ENCODE measurements at regions not wholly inside any gene's neighbourhood (a gene's known extent, or its start where the extent isn't known, plus 50 kb on each side); places are given as distances from the start of the nearest gene placed in this dataset.
A peak's percentile ranks its signal among the peaks of the same experiment; 100 is the strongest.

- Histone ChIP-seq H3K27me3 (no peaks in the 10 kb centered on the region), H3K4me3 (no peak overlapping the region), H3K9me3 (no peaks in the 10 kb centered on the region), H3K27ac (no peak overlapping the region), H3K4me1 (peaks cover 16% of the 10 kb centered on the region), H3K36me3 (replicated peaks in 1 of 2; ENCODE audit: insufficient read depth in 1 of 2, low read depth in 2 of 2) (no peaks in the 10 kb centered on the region)
- DNase-seq (no peak), ATAC-seq (no peak)
- TF ChIP-seq POLR2A (IDR thresholded peaks at IDR 0.05), result no peak
- TF ChIP-seq, protein P1, sequence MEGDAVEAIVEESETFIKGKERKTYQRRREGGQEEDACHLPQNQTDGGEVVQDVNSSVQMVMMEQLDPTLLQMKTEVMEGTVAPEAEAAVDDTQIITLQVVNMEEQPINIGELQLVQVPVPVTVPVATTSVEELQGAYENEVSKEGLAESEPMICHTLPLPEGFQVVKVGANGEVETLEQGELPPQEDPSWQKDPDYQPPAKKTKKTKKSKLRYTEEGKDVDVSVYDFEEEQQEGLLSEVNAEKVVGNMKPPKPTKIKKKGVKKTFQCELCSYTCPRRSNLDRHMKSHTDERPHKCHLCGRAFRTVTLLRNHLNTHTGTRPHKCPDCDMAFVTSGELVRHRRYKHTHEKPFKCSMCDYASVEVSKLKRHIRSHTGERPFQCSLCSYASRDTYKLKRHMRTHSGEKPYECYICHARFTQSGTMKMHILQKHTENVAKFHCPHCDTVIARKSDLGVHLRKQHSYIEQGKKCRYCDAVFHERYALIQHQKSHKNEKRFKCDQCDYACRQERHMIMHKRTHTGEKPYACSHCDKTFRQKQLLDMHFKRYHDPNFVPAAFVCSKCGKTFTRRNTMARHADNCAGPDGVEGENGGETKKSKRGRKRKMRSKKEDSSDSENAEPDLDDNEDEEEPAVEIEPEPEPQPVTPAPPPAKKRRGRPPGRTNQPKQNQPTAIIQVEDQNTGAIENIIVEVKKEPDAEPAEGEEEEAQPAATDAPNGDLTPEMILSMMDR (IDR thresholded peaks at IDR 0.05), result no peak
- WGBS, 2 donors, result 91 to 97% methylated on average over 12 of the region's 12 CpGs
- intact Hi-C loops (cut with DNase I), result no loop called here
Observed at GRCh38 chr16:85466989-85467388, 146.1 kb upstream of the GSE1 start.

GRCh38 chr16:85469929-85470590, 143.1 kb upstream of the GSE1 start:
- Histone ChIP-seq H3K36me3 (replicated peaks in 1 of 2; ENCODE audit: insufficient read depth in 1 of 2, low read depth in 2 of 2) (no peaks in the 10 kb centered on the region), H3K4me3 (no peak overlapping the region), H3K4me1 (peaks cover 10% of the 10 kb centered on the region), H3K27ac (no peak overlapping the region), H3K27me3 (no peaks in the 10 kb centered on the region), H3K9me3 (no peaks in the 10 kb centered on the region)
- WGBS, 2 donors, result 80 to 89% methylated on average over 2 to 17 of the region's 20 CpGs
- DNase-seq (no peak), ATAC-seq (no peak)
- intact Hi-C loops (cut with DNase I), result no loop called here
- no peak for TF ChIP-seq POLR2A (IDR thresholded peaks at IDR 0.05)

DNA sequence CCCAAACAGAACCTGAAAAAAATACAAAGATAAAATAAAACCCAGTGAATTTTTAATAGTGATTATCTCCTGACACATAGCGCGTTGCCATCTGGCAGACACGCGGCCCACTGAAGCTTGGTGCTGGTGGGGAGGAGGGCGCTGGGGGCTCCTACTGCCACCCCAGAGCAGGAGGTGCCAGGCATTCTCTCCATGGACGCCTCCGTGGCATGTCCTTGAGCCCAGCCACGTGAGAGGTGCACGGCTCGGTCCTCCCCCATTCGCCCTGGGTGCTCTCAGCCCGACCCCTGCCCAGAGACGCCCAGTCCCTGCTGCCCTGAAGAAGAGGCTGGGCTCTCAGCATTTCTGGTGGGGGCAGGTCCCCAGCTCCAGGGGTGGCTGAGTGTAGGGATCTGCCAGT, 142.2 kb upstream of the GSE1 start:
- Histone ChIP-seq H3K27ac (no peak overlapping the region), H3K4me1 (peaks cover 10% of the 10 kb centered on the region), H3K36me3 (replicated peaks in 1 of 2; ENCODE audit: insufficient read depth in 1 of 2, low read depth in 2 of 2) (no peaks in the 10 kb centered on the region), H3K4me3 (no peak overlapping the region), H3K27me3 (no peaks in the 10 kb centered on the region), H3K9me3 (no peaks in the 10 kb centered on the region)
- no peak for TF ChIP-seq POLR2A (IDR thresholded peaks at IDR 0.05)
- TF ChIP-seq, protein P1 (IDR thresholded peaks at IDR 0.05), result no peak
- intact Hi-C loops (cut with DNase I), result no loop called here
- DNase-seq (peak in 1 of 4 donors; percentile 35), ATAC-seq (no peak)
- 64 to 89% methylated on average over 7 to 13 of the region's 13 CpGs for WGBS, 2 donors

GRCh38 chr16:85471469-85472431, 141.4 kb upstream of the GSE1 start:
- H3K27me3 ChIP-seq, result no peaks in the 10 kb centered on the region
- H3K36me3 ChIP-seq (replicated peaks in 1 of 2; ENCODE audit: insufficient read depth in 1 of 2, low read depth in 2 of 2), result no peaks in the 10 kb centered on the region
- DNase-seq, result peak in 3 of 4 donors; percentile 54 to 77 (median 71)
- TF ChIP-seq, protein P1 (IDR thresholded peaks at IDR 0.05), result peak in 4 of 7 experiments; percentile 9 to 36 (median 28)
- no peak for TF ChIP-seq POLR2A (IDR thresholded peaks at IDR 0.05)
- 66 to 69% methylated on average over 15 of the region's 15 CpGs for WGBS, 2 donors
- no peaks in the 10 kb centered on the region for H3K9me3 ChIP-seq
- H3K27ac ChIP-seq, result peak overlapping the region in 2 of 4 donors; percentile 37 to 40
- intact Hi-C loops (cut with DNase I), result no loop called here
- ATAC-seq, result peak; percentile 55
- no peak overlapping the region for H3K4me3 ChIP-seq
- H3K4me1 ChIP-seq, result peaks cover 10% of the 10 kb centered on the region

DNA sequence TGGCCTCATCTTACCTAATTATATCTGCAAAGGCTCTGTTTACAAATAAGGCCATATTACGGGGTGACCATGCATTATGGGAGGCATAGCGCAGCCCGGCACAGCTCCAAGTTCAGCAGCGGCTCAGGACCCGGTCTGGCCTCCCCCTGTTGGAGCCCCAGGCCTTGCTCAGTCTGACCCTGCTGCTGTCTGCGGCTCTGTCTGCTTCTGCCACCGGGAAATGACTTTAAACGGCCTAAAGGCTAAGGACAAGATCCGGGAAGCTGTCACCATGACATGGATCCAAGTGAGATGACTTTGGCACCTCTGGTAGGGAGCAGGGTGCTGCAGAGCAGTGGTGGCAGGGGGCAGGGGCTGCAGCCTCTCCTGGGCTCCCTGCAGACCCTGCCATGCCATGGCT, 140.6 kb upstream of the GSE1 start:
- intact Hi-C loops (cut with DNase I), result no loop called here
- DNase-seq (no peak), ATAC-seq (no peak)
- no peaks in the 10 kb centered on the region for H3K36me3 ChIP-seq (replicated peaks in 1 of 2; ENCODE audit: insufficient read depth in 1 of 2, low read depth in 2 of 2)
- WGBS, 2 donors, result 81 to 88% methylated on average over 8 to 9 of the region's 9 CpGs
- no peaks in the 10 kb centered on the region for H3K27me3 ChIP-seq
- no peak overlapping the region for H3K4me3 ChIP-seq
- no peak for TF ChIP-seq POLR2A (IDR thresholded peaks at IDR 0.05)
- TF ChIP-seq, protein P1 (IDR thresholded peaks at IDR 0.05), result no peak
- H3K27ac ChIP-seq, result peak overlapping the region in 2 of 4 donors; percentile 37 to 40
- peaks cover 10% of the 10 kb centered on the region for H3K4me1 ChIP-seq
- no peaks in the 10 kb centered on the region for H3K9me3 ChIP-seq

Data from body of pancreas (tissue), 4 donors.